OCI-LY1 (cell line): ENCODE measurements at regions not wholly inside any gene's neighbourhood (a gene's known extent, or its start where the extent isn't known, plus 50 kb on each side); places are given as distances from the start of the nearest gene placed in this dataset.

ENCODE experiments used
- EZH2 ChIP-seq: fragments of 200-600 bp; sonication (generic), shearing (Covaris generic); IDR thresholded peaks from 2 replicates; pipeline ENCODE4 v1.8.0; 2017; ENCODE audit warnings: borderline replicate concordance, mixed run types, mild to moderate bottlenecking, antibody characterized with exemption, low read length, moderate library complexity, mixed read lengths
- TF ChIP-seq, protein P1 (sequence below): fragments of 200-600 bp; sonication (generic), shearing (Covaris generic); IDR thresholded peaks from 2 replicates; pipeline ENCODE4 v1.5.1; 2017; ENCODE audit warnings: mild to moderate bottlenecking, antibody characterized with exemption, low read length, moderate library complexity, mixed read lengths

DNA sequence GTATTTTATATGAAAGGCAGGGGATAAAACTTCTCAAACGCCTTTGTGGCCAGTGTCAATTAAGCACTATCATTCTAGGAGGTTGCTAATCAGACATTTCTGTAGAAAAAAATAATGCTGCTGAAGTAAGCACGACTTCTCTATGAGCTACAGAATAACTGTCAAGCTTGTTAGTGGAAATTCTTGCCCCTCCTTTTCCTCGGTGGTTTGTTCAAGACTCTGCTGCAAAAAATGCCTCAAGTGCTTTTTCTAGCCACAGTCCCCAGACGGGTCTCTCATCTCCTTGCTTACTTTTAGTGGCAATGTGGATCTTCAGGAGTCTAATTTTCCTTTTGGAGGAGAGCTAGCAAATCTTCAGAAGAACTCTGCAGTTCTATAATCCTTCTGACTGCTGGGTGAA lies 452.0 kb downstream of the FUT8 start:
- TF ChIP-seq, protein P1, sequence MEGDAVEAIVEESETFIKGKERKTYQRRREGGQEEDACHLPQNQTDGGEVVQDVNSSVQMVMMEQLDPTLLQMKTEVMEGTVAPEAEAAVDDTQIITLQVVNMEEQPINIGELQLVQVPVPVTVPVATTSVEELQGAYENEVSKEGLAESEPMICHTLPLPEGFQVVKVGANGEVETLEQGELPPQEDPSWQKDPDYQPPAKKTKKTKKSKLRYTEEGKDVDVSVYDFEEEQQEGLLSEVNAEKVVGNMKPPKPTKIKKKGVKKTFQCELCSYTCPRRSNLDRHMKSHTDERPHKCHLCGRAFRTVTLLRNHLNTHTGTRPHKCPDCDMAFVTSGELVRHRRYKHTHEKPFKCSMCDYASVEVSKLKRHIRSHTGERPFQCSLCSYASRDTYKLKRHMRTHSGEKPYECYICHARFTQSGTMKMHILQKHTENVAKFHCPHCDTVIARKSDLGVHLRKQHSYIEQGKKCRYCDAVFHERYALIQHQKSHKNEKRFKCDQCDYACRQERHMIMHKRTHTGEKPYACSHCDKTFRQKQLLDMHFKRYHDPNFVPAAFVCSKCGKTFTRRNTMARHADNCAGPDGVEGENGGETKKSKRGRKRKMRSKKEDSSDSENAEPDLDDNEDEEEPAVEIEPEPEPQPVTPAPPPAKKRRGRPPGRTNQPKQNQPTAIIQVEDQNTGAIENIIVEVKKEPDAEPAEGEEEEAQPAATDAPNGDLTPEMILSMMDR = no peak
- TF ChIP-seq EZH2 = no peak
